HepG2 (cell line): ENCODE measurements at regions not wholly inside any gene's neighbourhood (a gene's known extent, or its start where the extent isn't known, plus 50 kb on each side); places are given as distances from the start of the nearest gene placed in this dataset.

Experiments used
- ARID4A ChIP-seq: sonication (generic); formaldehyde crosslinking; IDR thresholded peaks from 2 replicates; pipeline ENCODE4 v1.5.0; 2020; ENCODE audit warnings: mild to moderate bottlenecking, missing genetic modification reagents, borderline replicate concordance
- CREM ChIP-seq, 2 experiments: sonication (generic) in 1 of 2; formaldehyde crosslinking in 1 of 2; IDR thresholded peaks; 2 replicates each; pipeline versions ENCODE4 v1.4.0 to v1.6.1; 2016 to 2020; ENCODE audit warnings: antibody characterized with exemption in 1 of 2, mild to moderate bottlenecking in 1 of 2, missing genetic modification reagents in 1 of 2
- JUN ChIP-seq: sonication (generic); formaldehyde crosslinking; IDR thresholded peaks from 2 replicates; pipeline ENCODE4 v1.4.0; 2020; ENCODE audit warnings: mild to moderate bottlenecking, missing genetic modification reagents
- MXD1 ChIP-seq: sonication (generic); formaldehyde crosslinking; IDR thresholded peaks from 2 replicates; pipeline ENCODE4 v1.4.0; 2020; ENCODE audit warnings: mild to moderate bottlenecking, missing genetic modification reagents
- ZBTB39 ChIP-seq: sonication (generic); formaldehyde crosslinking; IDR thresholded peaks from 2 replicates; pipeline ENCODE4 v1.5.0; 2020; ENCODE audit warnings: missing genetic modification reagents

GRCh38 chr2:58401936-58402335 is 160.8 kb upstream of the FANCL start:
- TF ChIP-seq ZBTB39 (CRISPR knock-in tag) (no peak), CREM (IDR thresholded peaks at IDR 0.05) (no peak), CREM (CRISPR knock-in tag; IDR thresholded peaks at IDR 0.05) (no peak), ARID4A (CRISPR knock-in tag) (no peak), MXD1 (CRISPR knock-in tag) (no peak), JUN (no peak)
